ENCODE measurements at regions not wholly inside any gene's neighbourhood (a gene's known extent, or its start where the extent isn't known, plus 50 kb on each side); places are given as distances from the start of the nearest gene placed in this dataset.

GRCh38 chr5:86671536-86671935, 53.8 kb downstream of the COX7C start:
- H3K27ac ChIP-seq = no peak overlapping the region
- H3K9me3 ChIP-seq = no peaks in the 10 kb centered on the region
- TF ChIP-seq CTCF (IDR thresholded peaks at IDR 0.05) = no peak
- no peak for TF ChIP-seq EP300 (IDR thresholded peaks at IDR 0.05)
- no peak for TF ChIP-seq POLR2A (IDR thresholded peaks at IDR 0.05)
- H3K4me3 ChIP-seq = no peak overlapping the region
- 97 to 98% methylated on average over 3 of the region's 3 CpGs for WGBS, 2 donors
- H3K27me3 ChIP-seq = no peaks in the 10 kb centered on the region
- no peaks in the 10 kb centered on the region for H3K4me1 ChIP-seq
- H3K36me3 ChIP-seq = no peaks in the 10 kb centered on the region
- no peak for DNase-seq (ENCODE audit: low spot score in 2 of 2)

GRCh38 chr5:86674069-86674468, 56.3 kb downstream of the COX7C start:
- no peak for DNase-seq (ENCODE audit: low spot score in 2 of 2)
- H3K36me3 ChIP-seq = no peaks in the 10 kb centered on the region
- H3K4me3 ChIP-seq = no peak overlapping the region
- no peaks in the 10 kb centered on the region for H3K9me3 ChIP-seq
- H3K4me1 ChIP-seq = peaks cover 0 to 4% (median 0%) of the 10 kb centered on the region in 4 donors
- no peak overlapping the region for H3K27ac ChIP-seq
- no peaks in the 10 kb centered on the region for H3K27me3 ChIP-seq
- WGBS, 2 donors = 88 to 91% methylated on average over 4 of the region's 4 CpGs
- TF ChIP-seq EP300 (IDR thresholded peaks at IDR 0.05) = no peak
- no peak for TF ChIP-seq POLR2A (IDR thresholded peaks at IDR 0.05)
- TF ChIP-seq CTCF (IDR thresholded peaks at IDR 0.05) = no peak

GRCh38 chr5:86675311-86675710, 57.6 kb downstream of the COX7C start:
- Histone ChIP-seq H3K9me3 (no peaks in the 10 kb centered on the region), H3K27ac (no peak overlapping the region), H3K4me1 (peaks cover 0 to 10% (median 3%) of the 10 kb centered on the region in 4 donors), H3K36me3 (no peaks in the 10 kb centered on the region), H3K4me3 (no peak overlapping the region), H3K27me3 (no peaks in the 10 kb centered on the region)
- DNase-seq (ENCODE audit: low spot score in 2 of 2) = no peak
- TF ChIP-seq CTCF (IDR thresholded peaks at IDR 0.05) (no peak), EP300 (IDR thresholded peaks at IDR 0.05) (no peak), POLR2A (IDR thresholded peaks at IDR 0.05) (no peak)
- whole genome bisulfite sequencing, 2 donors = 77 to 83% methylated on average over 4 of the region's 4 CpGs

GRCh38 chr5:86679529-86679928, 61.8 kb downstream of the COX7C start:
- H3K27ac ChIP-seq = peak overlapping the region; percentile 6 to 89 (median 77)
- H3K27me3 ChIP-seq = no peaks in the 10 kb centered on the region
- H3K4me3 ChIP-seq = no peak overlapping the region
- 0% methylated on average over 1 of the region's 1 CpG for WGBS, 2 donors
- no peaks in the 10 kb centered on the region for H3K36me3 ChIP-seq
- DNase-seq (ENCODE audit: low spot score in 2 of 2) = peak; percentile 17 to 52
- TF ChIP-seq POLR2A (IDR thresholded peaks at IDR 0.05) (no peak), CTCF (IDR thresholded peaks at IDR 0.05) (peak; percentile 46 to 79 (median 64)), EP300 (IDR thresholded peaks at IDR 0.05) (peak; percentile 59 to 73)
- H3K4me1 ChIP-seq = peaks cover 0 to 11% (median 3%) of the 10 kb centered on the region in 4 donors
- no peaks in the 10 kb centered on the region for H3K9me3 ChIP-seq

- Histone ChIP-seq H3K4me3 (no peak overlapping the region), H3K27me3 (no peaks in the 10 kb centered on the region), H3K9me3 (no peaks in the 10 kb centered on the region), H3K27ac (peak overlapping the region; percentile 6 to 89 (median 77)), H3K36me3 (no peaks in the 10 kb centered on the region), H3K4me1 (peaks cover 0 to 11% (median 3%) of the 10 kb centered on the region in 4 donors)
- WGBS, 2 donors = 20 to 21% methylated on average over 2 of the region's 2 CpGs
- TF ChIP-seq POLR2A (IDR thresholded peaks at IDR 0.05) (no peak), EP300 (IDR thresholded peaks at IDR 0.05) (peak in 1 of 2 donors; percentile 7)
- no peak for DNase-seq (ENCODE audit: low spot score in 2 of 2)
Measured at GRCh38 chr5:86679949-86680348, 62.2 kb downstream of the COX7C start.

GRCh38 chr5:86684222-86684621, 66.5 kb downstream of the COX7C start:
- no peak for TF ChIP-seq POLR2A (IDR thresholded peaks at IDR 0.05)
- TF ChIP-seq EP300 (IDR thresholded peaks at IDR 0.05) = no peak
- no peak for DNase-seq (ENCODE audit: low spot score in 2 of 2)
- WGBS, 2 donors = 69 to 76% methylated on average over 2 of the region's 2 CpGs
- Histone ChIP-seq H3K36me3 (no peaks in the 10 kb centered on the region), H3K4me1 (peaks cover 0 to 7% (median 3%) of the 10 kb centered on the region in 4 donors), H3K9me3 (no peaks in the 10 kb centered on the region), H3K27ac (no peak overlapping the region), H3K4me3 (no peak overlapping the region), H3K27me3 (no peaks in the 10 kb centered on the region)
